ENCODE measurements at regions not wholly inside any gene's neighbourhood (a gene's known extent, or its start where the extent isn't known, plus 50 kb on each side); places are given as distances from the start of the nearest gene placed in this dataset.

DNA sequence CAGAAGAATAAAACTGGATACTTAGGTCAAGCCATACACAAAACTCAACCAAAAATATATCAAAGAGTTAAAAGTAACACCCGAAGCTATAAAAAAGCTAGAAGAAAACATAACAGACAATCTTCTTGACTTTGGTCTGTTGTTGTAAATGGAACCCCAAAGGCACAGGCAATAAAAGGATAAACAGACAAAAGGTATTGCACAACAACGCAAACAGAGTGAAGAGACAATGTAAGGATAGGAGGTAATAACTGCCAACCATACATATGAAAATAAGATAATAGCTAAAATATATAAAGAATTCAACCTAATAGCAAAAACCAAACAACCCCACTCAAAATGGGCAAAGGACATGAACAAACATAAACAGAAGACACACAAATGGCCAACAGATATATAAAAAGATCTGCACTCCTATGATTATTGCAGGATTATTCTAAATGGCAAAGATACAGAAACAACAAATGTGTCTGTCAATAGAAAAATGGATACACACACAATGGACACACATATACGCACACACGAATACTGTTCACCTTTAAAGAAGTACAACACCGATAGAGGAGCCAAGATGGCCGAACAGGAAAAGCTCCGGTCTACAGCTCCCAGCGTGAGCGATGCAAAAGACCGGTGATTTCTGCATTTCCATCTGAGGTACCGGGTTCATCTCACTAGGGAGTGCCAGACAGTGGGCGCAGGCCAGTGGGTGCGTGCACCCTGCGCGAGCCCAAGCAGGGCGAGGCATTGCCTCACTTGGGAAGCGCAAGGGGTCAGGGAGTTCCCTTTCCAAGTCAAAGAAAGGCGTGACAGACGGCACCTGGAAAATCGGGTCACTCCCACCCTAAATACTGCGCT, 1137.1 kb downstream of the FSCB start:
- TF ChIP-seq, protein P1, sequence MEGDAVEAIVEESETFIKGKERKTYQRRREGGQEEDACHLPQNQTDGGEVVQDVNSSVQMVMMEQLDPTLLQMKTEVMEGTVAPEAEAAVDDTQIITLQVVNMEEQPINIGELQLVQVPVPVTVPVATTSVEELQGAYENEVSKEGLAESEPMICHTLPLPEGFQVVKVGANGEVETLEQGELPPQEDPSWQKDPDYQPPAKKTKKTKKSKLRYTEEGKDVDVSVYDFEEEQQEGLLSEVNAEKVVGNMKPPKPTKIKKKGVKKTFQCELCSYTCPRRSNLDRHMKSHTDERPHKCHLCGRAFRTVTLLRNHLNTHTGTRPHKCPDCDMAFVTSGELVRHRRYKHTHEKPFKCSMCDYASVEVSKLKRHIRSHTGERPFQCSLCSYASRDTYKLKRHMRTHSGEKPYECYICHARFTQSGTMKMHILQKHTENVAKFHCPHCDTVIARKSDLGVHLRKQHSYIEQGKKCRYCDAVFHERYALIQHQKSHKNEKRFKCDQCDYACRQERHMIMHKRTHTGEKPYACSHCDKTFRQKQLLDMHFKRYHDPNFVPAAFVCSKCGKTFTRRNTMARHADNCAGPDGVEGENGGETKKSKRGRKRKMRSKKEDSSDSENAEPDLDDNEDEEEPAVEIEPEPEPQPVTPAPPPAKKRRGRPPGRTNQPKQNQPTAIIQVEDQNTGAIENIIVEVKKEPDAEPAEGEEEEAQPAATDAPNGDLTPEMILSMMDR (IDR thresholded peaks at IDR 0.05): no peak
- no peak for TF ChIP-seq POLR2AphosphoS5 (IDR thresholded peaks at IDR 0.05)
- no peak for TF ChIP-seq POLR2A (IDR thresholded peaks at IDR 0.05)
- no peak for TF ChIP-seq EP300 (IDR thresholded peaks at IDR 0.05)

Measured in gastroesophageal sphincter (tissue), 3 donors.